Liver (tissue), 3 donors: ENCODE measurements at regions not wholly inside any gene's neighbourhood (a gene's known extent, or its start where the extent isn't known, plus 50 kb on each side); places are given as distances from the start of the nearest gene placed in this dataset.

Experiments
- FOXA1 ChIP-seq: IDR thresholded peaks from 2 replicates; pipeline ENCODE4 v1.6.1; 2016; ENCODE audit warnings: antibody characterized with exemption
- GABPA ChIP-seq, 2 donors: IDR thresholded peaks in 1 of 2; conservative IDR thresholded peaks in 1 of 2; 2 replicates each; pipeline ENCODE4 v1.6.1; 2016; ENCODE audit warnings: antibody characterized with exemption in 2 of 2, mild to moderate bottlenecking in 1 of 2, moderate library complexity in 1 of 2
- REST ChIP-seq: IDR thresholded peaks from 2 replicates; pipeline ENCODE4 v1.6.1; 2016; ENCODE audit warnings: antibody characterized with exemption, mild to moderate bottlenecking
- RXRA ChIP-seq, 2 donors: IDR thresholded peaks; 2 replicates each; pipeline ENCODE4 v1.6.1; 2017 to 2018; ENCODE audit warnings: antibody characterized with exemption in 2 of 2, mild to moderate bottlenecking in 1 of 2
- YY1 ChIP-seq: IDR thresholded peaks from 2 replicates; pipeline ENCODE4 v1.6.1; 2016; ENCODE audit warnings: antibody characterized with exemption, mild to moderate bottlenecking
- TF ChIP-seq, protein P1 (sequence below): fragments of 150-350 bp; IDR thresholded peaks from 2 replicates; pipeline ENCODE4 v1.5.1; 2017; ENCODE audit warnings: improper control_type of control experiment, low read depth, low read length; ENCODE audit not compliant: missing input control
- TF ChIP-seq, protein P2 (sequence below): IDR thresholded peaks from 2 replicates; pipeline ENCODE4 v1.6.1; 2016; ENCODE audit warnings: antibody characterized with exemption
- TF ChIP-seq, protein P3 (sequence below): IDR thresholded peaks from 2 replicates; pipeline ENCODE4 v1.6.1; 2016; ENCODE audit warnings: antibody characterized with exemption
- donor health status: healthy.
- donor health status: healthy.

DNA sequence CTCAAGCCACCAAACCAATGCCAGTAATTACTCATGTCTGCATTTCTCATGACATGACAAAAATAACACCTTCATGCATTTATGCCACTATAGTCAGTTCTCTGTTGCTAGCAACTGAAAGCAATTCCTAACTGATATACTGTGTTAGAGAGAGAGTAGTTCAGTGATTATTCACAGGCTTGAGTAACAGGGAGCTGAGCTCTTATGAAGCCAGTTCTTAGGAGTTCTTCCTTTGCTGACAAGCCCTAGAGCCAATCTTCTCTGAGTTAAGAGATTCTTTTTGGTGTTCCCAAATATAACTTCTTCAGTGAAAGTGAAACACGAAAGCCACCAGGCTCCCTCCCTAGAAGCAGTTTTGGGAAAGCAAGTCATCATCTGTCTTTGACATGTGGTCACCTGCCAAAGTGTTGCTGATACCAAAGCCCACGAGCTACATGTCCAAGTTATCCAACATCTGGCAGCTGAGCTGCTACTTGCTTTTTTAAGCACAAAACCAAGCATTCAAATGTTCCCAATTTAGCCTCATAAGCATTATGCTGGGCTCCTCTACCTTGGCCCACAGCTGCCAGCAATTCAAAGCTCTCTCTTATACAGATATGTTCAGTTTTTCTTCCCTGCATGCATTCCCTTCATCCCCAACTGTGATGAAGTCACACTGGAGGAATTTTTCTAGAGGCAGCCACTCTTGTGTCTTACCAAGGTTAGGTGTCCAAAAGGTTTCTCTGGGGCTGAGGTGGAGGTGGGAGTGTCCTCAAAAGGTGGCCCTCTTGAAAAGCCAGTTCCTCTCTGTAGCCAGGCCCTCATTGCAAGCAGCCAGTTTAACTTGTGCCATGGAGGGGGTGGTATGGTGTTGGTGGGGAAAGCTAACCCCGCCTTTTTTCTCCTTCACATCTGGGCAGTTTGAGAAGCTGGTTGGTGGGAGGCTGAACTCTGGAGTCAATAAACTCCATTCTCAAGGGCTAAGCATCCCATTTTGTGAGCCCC, 92.7 kb upstream of the ARMC2 start:
- TF ChIP-seq, protein P1, sequence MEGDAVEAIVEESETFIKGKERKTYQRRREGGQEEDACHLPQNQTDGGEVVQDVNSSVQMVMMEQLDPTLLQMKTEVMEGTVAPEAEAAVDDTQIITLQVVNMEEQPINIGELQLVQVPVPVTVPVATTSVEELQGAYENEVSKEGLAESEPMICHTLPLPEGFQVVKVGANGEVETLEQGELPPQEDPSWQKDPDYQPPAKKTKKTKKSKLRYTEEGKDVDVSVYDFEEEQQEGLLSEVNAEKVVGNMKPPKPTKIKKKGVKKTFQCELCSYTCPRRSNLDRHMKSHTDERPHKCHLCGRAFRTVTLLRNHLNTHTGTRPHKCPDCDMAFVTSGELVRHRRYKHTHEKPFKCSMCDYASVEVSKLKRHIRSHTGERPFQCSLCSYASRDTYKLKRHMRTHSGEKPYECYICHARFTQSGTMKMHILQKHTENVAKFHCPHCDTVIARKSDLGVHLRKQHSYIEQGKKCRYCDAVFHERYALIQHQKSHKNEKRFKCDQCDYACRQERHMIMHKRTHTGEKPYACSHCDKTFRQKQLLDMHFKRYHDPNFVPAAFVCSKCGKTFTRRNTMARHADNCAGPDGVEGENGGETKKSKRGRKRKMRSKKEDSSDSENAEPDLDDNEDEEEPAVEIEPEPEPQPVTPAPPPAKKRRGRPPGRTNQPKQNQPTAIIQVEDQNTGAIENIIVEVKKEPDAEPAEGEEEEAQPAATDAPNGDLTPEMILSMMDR: no peak
- TF ChIP-seq GABPA (IDR thresholded peaks at IDR 0.05 in 1 of 2, conservative IDR thresholded peaks at IDR 0.05 in 1 of 2): no peak
- no peak for TF ChIP-seq YY1
- no peak for TF ChIP-seq REST
- TF ChIP-seq, protein P2, sequence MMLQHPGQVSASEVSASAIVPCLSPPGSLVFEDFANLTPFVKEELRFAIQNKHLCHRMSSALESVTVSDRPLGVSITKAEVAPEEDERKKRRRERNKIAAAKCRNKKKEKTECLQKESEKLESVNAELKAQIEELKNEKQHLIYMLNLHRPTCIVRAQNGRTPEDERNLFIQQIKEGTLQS: no peak
- no peak for TF ChIP-seq FOXA1
- TF ChIP-seq RXRA (IDR thresholded peaks at IDR 0.05): no peak
- TF ChIP-seq, protein P3, sequence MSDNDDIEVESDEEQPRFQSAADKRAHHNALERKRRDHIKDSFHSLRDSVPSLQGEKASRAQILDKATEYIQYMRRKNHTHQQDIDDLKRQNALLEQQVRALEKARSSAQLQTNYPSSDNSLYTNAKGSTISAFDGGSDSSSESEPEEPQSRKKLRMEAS: no peak
